ENCODE measurements at regions not wholly inside any gene's neighbourhood (a gene's known extent, or its start where the extent isn't known, plus 50 kb on each side); places are given as distances from the start of the nearest gene placed in this dataset.

GRCh38 chr5:155633338-155633957, 619.9 kb downstream of the KIF4B start:
- Mint-ChIP-seq H3K9me3 (peaks cover 17% of the 10 kb centered on the region), H3K4me3 (no peak overlapping the region), H3K36me3 (peaks cover 2% of the 10 kb centered on the region; the same call in 1 of the 2 replicates), H3K27me3 (ENCODE audit: low read depth) (no peaks in the 10 kb centered on the region), H3K4me1 (peaks cover 12% of the 10 kb centered on the region), H3K27ac (no peak overlapping the region)
- DNase-seq (ENCODE audit: low spot score), result no peak
- POLR2A ChIA-PET, result no interaction called here
- ATAC-seq, result no peak
- TF ChIP-seq AR (CRISPR knock-in tag; IDR thresholded peaks at IDR 0.05) (no peak), NFATC4 (CRISPR knock-in tag; IDR thresholded peaks at IDR 0.05) (no peak), NFE2L1 (CRISPR knock-in tag; IDR thresholded peaks at IDR 0.05) (no peak), KAT7 (CRISPR knock-in tag; IDR thresholded peaks at IDR 0.05; ENCODE audit: borderline replicate concordance) (no peak), SMAD4 (CRISPR knock-in tag; IDR thresholded peaks at IDR 0.05) (no peak), PREB (CRISPR knock-in tag; IDR thresholded peaks at IDR 0.05; ENCODE audit: borderline replicate concordance) (no peak), ESRRA (CRISPR knock-in tag; IDR thresholded peaks at IDR 0.05; ENCODE audit: borderline replicate concordance) (no peak), HMGXB4 (CRISPR knock-in tag; IDR thresholded peaks at IDR 0.05) (no peak), FOXP4 (CRISPR knock-in tag; IDR thresholded peaks at IDR 0.05) (no peak), MYBL2 (CRISPR knock-in tag; IDR thresholded peaks at IDR 0.05) (no peak), E2F5 (CRISPR knock-in tag; IDR thresholded peaks at IDR 0.05) (no peak), ZNF423 (CRISPR knock-in tag; IDR thresholded peaks at IDR 0.05) (no peak), ARID4B (CRISPR knock-in tag; IDR thresholded peaks at IDR 0.05; ENCODE audit: borderline replicate concordance) (no peak), ELF4 (CRISPR knock-in tag; IDR thresholded peaks at IDR 0.05; ENCODE audit: low read depth) (no peak), GABPB1 (CRISPR knock-in tag; IDR thresholded peaks at IDR 0.05) (no peak), ZNF671 (CRISPR knock-in tag; IDR thresholded peaks at IDR 0.05) (no peak)
- CTCF ChIA-PET, result no interaction called here
